ENCODE measurements at regions not wholly inside any gene's neighbourhood (a gene's known extent, or its start where the extent isn't known, plus 50 kb on each side); places are given as distances from the start of the nearest gene placed in this dataset.

GRCh38 chr3:459311-459670 lies 262.7 kb downstream of the CHL1 start:
- DNase-seq (ENCODE audit: low read depth) = no peak

- no peak for DNase-seq (ENCODE audit: low read depth)
These were observed 264.4 kb downstream of the CHL1 start for GRCh38 chr3:461006-461405.

DNA sequence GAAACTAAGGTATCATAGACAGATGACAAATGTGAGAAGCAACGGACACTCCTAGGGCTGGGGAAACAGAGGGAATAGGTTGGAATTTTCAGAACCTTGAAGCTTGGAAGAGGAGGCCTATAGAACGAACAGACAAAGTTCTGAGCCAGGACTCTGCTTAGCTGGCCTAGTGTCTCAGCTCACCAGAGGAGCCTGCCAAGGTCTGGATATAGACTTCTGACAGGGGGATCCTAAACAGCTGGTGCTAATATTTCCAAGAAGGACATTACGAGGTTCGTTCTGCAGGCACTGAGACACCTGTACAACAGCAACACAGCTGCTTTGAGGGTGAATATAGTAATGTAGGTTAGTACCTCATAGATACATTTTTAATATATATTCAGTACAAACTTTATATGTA lies 266.3 kb downstream of the CHL1 start:
- DNase-seq (ENCODE audit: low read depth) = no peak

GRCh38 chr3:463252-464192 lies 267.0 kb downstream of the CHL1 start:
- no peak for DNase-seq (ENCODE audit: low read depth)

- no peak for DNase-seq (ENCODE audit: low read depth)
These were observed 267.7 kb downstream of the CHL1 start for GRCh38 chr3:464255-464654.

- DNase-seq (ENCODE audit: low read depth) = no peak
These were observed 271.6 kb downstream of the CHL1 start for GRCh38 chr3:468172-468571.

- no peak for DNase-seq (ENCODE audit: low read depth)
These were observed 276.7 kb downstream of the CHL1 start for GRCh38 chr3:473033-473800.

- DNase-seq (ENCODE audit: low read depth) = no peak
These were observed 278.3 kb downstream of the CHL1 start for GRCh38 chr3:474828-475227.

- no peak for DNase-seq (ENCODE audit: low read depth)
These were observed 283.5 kb downstream of the CHL1 start for GRCh38 chr3:480070-480469.

- no peak for DNase-seq (ENCODE audit: low read depth)
These were observed 284.5 kb downstream of the CHL1 start for GRCh38 chr3:481111-481510.

GRCh38 chr3:481680-482079 lies 285.1 kb downstream of the CHL1 start:
- DNase-seq (ENCODE audit: low read depth) = no peak

GRCh38 chr3:482479-482878 lies 285.9 kb downstream of the CHL1 start:
- no peak for DNase-seq (ENCODE audit: low read depth)

DNA sequence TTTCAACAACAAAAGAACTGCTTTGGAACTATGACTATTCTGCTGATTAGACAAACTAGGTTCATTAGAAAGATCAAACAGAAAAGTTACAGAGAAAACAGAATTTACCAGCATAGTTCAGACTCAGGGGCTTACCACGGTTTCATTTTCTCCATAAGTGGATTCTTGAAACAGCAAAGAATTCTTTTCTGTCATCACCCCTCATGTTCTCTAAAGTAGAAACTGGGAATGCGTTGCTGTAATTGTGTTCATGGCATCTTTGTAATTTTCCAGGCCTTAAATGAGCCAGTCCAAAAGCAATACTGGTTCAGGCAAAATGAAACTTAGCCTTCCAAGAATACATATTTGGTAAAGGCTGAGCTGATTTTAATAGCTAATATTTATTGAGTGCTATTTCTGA lies 287.8 kb downstream of the CHL1 start:
- no peak for DNase-seq (ENCODE audit: low read depth)

- no peak for DNase-seq (ENCODE audit: low read depth)
These were observed 291.1 kb downstream of the CHL1 start for GRCh38 chr3:487614-488013.

DNA sequence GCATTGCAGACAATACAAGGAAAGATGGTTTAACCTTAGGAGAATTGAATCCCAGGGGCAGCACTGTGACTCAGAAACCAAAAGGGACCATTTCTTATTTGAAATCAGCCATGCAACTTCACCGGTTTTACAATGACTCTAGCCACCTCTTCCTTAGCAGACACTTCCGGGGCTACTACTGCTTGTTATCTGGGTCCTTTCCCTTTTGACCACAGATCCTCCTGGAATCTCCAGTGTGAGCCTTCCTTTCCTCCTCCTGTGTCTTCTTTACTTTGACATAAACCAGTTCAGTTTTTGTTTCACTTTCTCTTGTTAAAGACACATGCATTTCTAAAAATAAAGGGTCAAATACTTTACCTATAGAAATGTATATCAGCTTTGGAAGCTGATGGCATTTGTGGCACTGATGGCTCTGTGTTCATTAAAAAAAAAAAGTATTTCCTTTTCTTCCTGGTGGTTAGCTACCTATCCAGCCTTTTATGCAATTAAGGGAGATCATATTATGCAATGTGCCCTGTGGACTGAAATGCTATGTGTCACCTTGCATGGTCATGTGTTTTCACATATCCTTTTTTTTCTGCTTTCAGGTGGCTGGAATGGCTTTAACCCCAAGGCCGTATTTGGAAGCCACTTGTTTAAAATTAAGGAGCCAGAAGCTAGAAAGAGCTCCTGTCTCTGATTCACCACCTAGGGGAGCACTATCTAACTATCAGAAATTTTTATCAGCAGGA lies 296.2 kb downstream of the CHL1 start:
- no peak for DNase-seq (ENCODE audit: low read depth)

DNA sequence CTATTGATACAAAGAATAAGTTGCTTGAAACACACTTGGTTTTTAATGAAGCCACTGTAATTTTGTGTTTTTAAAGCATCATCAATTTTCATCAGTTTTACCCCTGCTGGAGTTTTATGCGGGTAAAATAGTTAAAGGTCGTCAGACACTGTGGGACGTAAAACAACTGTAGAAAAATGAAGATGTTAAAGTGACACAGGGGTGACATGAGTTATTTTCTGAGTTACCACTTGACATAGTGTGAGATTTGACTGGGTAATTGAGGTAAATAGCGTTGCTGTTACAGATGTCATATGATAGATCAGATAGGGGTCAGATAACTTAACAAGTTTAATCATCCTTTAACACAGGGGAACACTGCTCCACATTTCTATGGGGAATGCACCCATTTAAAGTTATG lies 297.6 kb downstream of the CHL1 start:
- DNase-seq (ENCODE audit: low read depth) = no peak

GRCh38 chr3:498487-498886 lies 301.9 kb downstream of the CHL1 start:
- no peak for DNase-seq (ENCODE audit: low read depth)

DNA sequence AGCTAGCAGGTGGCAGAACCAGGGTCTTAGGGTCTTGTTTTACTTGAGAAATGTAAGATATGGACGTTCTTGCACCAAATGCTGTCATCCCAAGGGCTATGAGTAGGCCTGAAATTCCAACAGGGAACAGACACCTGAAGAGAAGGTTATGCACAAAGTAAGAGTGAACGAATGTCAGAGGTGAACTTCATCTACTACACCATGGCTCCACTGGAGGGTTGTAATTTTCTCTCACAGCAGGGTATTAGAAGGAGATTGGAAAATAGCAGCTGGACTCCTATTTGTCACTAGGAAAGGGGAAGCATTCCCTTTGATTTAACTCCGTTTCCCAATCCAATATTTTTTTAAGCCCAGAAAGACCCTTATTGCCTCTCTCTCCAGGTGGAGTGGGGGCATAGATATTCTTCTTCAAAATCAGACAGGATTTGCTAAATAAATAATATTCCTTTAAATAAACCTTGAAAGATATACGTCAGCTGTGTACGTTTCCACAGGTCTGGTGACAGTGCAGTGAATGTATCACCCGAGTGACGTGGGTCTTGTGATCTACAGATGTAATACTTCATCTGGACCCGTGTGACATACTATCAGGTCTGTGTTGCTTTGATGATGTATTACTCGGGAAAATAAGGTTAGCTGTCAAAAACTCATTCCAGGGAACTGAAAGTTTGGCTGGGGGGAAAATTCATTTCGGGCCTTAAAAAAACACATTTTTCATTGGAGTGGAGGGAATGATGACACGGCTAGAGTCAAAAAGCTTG lies 302.6 kb downstream of the CHL1 start:
- no peak for DNase-seq (ENCODE audit: low read depth)

- DNase-seq (ENCODE audit: low read depth) = no peak
These were observed 305.9 kb downstream of the CHL1 start for GRCh38 chr3:502486-502885.

DNA sequence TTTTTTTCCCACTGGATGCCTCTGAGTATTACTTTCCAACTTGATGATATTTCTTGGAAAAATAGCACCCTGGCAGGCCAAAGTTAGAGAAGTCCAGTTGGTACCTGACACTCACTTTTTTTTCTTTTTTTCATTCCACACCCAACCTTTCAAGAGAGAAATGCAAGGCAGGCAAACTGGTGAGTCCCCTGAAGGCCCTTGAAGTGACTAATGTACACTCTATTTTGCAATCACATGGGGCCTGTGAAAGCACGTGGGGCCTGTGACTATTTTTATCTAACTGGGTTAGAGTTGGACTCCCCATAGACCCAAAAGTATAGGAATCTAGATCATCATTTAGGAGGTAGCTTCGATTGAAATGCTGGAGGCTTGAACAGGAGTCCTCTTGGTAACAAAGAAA lies 316.7 kb downstream of the CHL1 start:
- DNase-seq (ENCODE audit: low read depth) = no peak

DNA sequence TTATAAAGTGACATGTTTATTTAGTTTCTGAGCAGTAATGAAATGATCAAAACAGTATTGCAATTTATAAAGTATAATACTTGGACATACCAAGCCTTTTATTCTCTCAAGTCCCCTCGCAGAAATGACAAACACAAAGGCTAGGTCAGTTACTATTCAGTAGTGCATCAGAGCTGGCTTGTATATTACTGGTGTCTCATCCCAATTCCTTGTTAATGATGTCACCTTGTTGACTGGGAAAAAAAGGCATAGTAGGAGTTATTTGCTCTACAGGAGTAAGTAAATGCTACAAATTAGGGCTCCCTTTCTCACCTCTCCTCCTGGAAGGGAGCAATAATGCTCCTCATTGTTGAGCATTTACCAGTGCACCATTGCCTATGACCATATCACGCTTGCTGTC lies 317.6 kb downstream of the CHL1 start:
- DNase-seq (ENCODE audit: low read depth) = no peak

GRCh38 chr3:519026-519425 lies 322.5 kb downstream of the CHL1 start:
- DNase-seq (ENCODE audit: low read depth) = no peak
